Uterus (tissue), 3 donors: ENCODE measurements at regions not wholly inside any gene's neighbourhood (a gene's known extent, or its start where the extent isn't known, plus 50 kb on each side); places are given as distances from the start of the nearest gene placed in this dataset.

ENCODE experiments used
- DNase-seq, 2 donors: peaks; one replicate each; pipeline ENCODE4 v3.0.0-alpha.2; 2019 to 2020
- H3K27ac ChIP-seq, 2 donors: fragments of 200-600 bp; sonication (generic); 1 replicate in 1 of 2; 2 replicates in 1 of 2; pipeline ENCODE4 v1.5.1; 2016 to 2018
- H3K27me3 ChIP-seq, 2 donors: fragments of 200-600 bp; sonication (generic); one replicate each; pipeline ENCODE4 v1.5.1; 2018 to 2019; ENCODE audit warnings: control low read depth in 1 of 2
- H3K36me3 ChIP-seq, 2 donors: fragments of 200-600 bp; sonication (generic); one replicate each; pipeline ENCODE4 v1.5.1; 2019; ENCODE audit warnings: control low read depth in 1 of 2
- H3K4me1 ChIP-seq, 2 donors: fragments of 200-600 bp; sonication (generic); one replicate each; pipeline ENCODE4 v1.5.1; 2018 to 2019; ENCODE audit warnings: control low read depth in 1 of 2
- H3K4me3 ChIP-seq, 2 donors: fragments of 200-600 bp; sonication (generic); 1 replicate in 1 of 2; 2 replicates in 1 of 2; pipeline ENCODE4 v1.5.1; 2018 to 2019; ENCODE audit warnings: mild to moderate bottlenecking in 1 of 2
- H3K9me3 ChIP-seq, 2 donors: fragments of 200-600 bp; sonication (generic); one replicate each; pipeline ENCODE4 v1.5.1; 2019; ENCODE audit warnings: control low read depth in 1 of 2
- POLR2A ChIP-seq, 2 donors: fragments of 450-650 bp; IDR thresholded peaks; one replicate each; pipeline ENCODE4 v1.6.1; 2016; ENCODE audit warnings: antibody characterized with exemption in 2 of 2, mild to moderate bottlenecking in 1 of 2, moderate library complexity in 1 of 2
- intact Hi-C: fragments of 100-400 bp; cut with DNase I; formaldehyde crosslinking; loops from one replicate; pipeline ENCODE4 v1.15.1; 2023; ENCODE audit warnings: low total_unique reads
- TF ChIP-seq, protein P1 (sequence below), 4 experiments: fragments of 200-600 bp in 2 of 4; fragments of 450-650 bp in 2 of 4; sonication (generic) in 2 of 4; IDR thresholded peaks; one replicate each; pipeline ENCODE4 v1.5.1; 2016 to 2019; ENCODE audit warnings: antibody characterized with exemption in 4 of 4, mild to moderate bottlenecking in 2 of 4, moderate library complexity in 1 of 4
- donor health status: DM: yes; HTN: yes; CAD: no.

DNA sequence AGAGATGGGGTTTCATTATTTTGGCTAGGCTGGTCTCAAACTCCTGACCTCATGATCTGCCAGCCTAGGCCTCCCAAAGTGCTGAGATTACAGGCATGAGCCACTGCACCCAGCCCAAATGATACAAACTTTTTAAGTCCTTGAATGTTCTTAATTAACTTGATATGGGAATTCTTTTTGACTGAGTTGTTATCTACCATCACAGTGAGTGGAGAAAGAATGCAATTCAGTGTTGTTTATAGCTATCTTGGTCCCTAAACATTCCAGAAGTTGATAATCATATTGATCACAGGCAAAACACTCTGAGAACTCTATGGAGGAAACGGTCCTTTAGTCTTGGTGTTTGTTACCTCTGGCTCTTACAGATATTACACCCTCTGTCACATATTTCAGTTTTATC lies 1072.5 kb downstream of the SUCLG1 start:
- no peak for DNase-seq
- Histone ChIP-seq H3K9me3 (no peaks in the 10 kb centered on the region), H3K36me3 (no peaks in the 10 kb centered on the region), H3K27ac (no peak overlapping the region), H3K4me1 (no peaks in the 10 kb centered on the region), H3K27me3 (no peaks in the 10 kb centered on the region), H3K4me3 (no peak overlapping the region)
- TF ChIP-seq, protein P1, sequence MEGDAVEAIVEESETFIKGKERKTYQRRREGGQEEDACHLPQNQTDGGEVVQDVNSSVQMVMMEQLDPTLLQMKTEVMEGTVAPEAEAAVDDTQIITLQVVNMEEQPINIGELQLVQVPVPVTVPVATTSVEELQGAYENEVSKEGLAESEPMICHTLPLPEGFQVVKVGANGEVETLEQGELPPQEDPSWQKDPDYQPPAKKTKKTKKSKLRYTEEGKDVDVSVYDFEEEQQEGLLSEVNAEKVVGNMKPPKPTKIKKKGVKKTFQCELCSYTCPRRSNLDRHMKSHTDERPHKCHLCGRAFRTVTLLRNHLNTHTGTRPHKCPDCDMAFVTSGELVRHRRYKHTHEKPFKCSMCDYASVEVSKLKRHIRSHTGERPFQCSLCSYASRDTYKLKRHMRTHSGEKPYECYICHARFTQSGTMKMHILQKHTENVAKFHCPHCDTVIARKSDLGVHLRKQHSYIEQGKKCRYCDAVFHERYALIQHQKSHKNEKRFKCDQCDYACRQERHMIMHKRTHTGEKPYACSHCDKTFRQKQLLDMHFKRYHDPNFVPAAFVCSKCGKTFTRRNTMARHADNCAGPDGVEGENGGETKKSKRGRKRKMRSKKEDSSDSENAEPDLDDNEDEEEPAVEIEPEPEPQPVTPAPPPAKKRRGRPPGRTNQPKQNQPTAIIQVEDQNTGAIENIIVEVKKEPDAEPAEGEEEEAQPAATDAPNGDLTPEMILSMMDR (IDR thresholded peaks at IDR 0.05), result no peak
- intact Hi-C loops, result no loop called here

DNA sequence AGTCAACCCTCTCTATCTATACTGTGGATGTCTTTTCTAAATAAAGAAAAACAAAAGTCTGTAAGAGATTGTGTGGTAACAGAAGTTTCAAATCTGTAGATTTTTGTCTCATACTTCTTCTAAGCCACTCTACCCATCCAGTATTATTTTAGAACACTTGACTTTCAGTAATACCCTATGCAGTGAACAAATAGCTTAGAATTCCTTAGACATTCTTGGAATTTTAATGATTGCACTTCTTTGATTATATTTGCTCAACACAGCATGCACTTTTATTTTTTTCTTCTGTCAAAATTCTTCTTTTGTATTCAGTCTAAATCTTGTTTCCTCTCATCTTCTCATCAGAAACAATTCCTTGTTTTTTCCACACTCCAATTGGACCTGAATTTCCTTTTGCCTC lies 1080.2 kb downstream of the SUCLG1 start:
- intact Hi-C loops, result no loop called here
- H3K4me1 ChIP-seq, result no peaks in the 10 kb centered on the region
- no peak for DNase-seq
- TF ChIP-seq POLR2A (IDR thresholded peaks at IDR 0.05), result no peak
- TF ChIP-seq, protein P1 (IDR thresholded peaks at IDR 0.05), result no peak
- H3K27ac ChIP-seq, result no peak overlapping the region
- no peaks in the 10 kb centered on the region for H3K9me3 ChIP-seq
- no peaks in the 10 kb centered on the region for H3K36me3 ChIP-seq
- H3K27me3 ChIP-seq, result no peaks in the 10 kb centered on the region
- H3K4me3 ChIP-seq, result no peak overlapping the region

DNA sequence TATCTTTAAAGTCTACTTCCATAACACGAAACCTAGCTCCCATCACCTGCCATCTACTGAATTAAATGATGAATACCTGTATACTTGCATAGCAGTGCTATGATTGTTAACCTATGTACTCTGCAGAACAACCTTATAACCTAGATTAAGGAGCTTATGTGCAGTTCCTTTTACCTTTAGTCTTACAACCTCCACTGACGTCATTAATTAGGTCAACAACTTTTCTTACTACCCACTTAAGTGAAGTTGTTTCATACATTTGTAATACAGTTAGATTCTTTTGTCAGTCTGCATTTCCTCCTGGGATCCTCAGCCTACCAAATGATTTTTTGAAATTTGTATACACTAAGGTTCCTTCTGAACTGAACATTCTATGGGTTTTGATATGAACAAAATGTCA lies 1082.3 kb downstream of the SUCLG1 start:
- TF ChIP-seq, protein P1 (IDR thresholded peaks at IDR 0.05), result no peak
- TF ChIP-seq POLR2A (IDR thresholded peaks at IDR 0.05), result no peak
- no peak overlapping the region for H3K27ac ChIP-seq
- H3K36me3 ChIP-seq, result no peaks in the 10 kb centered on the region
- no peaks in the 10 kb centered on the region for H3K4me1 ChIP-seq
- H3K9me3 ChIP-seq, result no peaks in the 10 kb centered on the region
- no peak overlapping the region for H3K4me3 ChIP-seq
- H3K27me3 ChIP-seq, result no peaks in the 10 kb centered on the region
- no peak for DNase-seq
- intact Hi-C loops, result no loop called here

DNA sequence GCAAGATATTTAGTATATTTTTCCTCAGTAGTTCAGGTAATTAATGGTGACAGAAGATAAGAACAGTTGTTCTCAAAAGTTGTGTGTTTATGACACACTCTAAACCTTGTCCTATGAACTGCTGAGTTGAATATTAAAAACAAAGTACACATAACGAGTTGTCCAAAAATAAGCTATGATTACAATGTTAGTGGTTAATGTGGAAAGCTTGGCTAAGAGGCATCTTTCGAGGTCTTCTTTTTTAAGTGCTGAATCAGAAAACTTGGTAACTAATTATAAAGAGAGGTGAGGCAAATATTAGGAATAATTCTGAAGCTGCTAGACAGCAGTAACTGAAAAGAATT lies 1088.7 kb downstream of the SUCLG1 start:
- no peak overlapping the region for H3K27ac ChIP-seq
- intact Hi-C loops, result no loop called here

DNA sequence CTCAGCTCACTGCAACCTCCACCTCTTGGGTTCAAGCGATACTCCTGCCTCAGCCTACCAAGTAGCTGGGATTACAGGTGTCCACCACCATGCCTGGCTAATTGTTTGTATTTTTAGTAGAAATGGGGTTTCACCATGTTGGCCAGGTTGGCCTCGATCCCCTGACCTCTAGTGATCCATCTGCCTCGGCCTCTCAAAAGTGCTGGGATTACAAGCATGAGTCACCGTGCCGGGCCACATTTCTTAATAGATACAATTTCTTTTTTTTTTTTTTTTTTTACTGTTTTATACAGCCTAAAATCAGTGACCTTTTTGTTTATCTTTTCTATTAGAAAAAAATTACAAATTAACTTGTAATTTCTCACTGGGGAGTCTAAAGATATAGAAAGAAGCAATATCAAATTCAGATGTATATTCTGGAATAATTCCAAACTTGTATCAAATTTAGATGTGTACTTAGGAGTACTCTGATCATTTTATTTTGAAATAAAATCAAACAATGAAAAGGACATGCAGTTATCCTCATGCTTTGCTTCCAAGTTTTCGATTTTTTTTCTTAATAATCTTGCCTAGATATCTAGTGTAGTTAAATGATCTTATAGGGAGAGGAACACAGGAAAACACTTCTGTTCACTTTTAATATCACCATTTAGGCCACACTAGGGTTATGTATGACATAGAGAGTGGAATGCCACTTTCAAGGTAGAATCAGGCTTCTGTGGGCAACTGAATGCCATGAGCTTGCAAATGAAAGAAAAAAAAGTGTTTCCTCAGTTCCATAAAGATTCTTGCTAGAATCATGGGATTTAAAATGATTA lies 1089.3 kb downstream of the SUCLG1 start:
- intact Hi-C loops, result no loop called here
- Histone ChIP-seq H3K36me3 (no peaks in the 10 kb centered on the region), H3K4me3 (no peak overlapping the region), H3K9me3 (no peaks in the 10 kb centered on the region), H3K27me3 (no peaks in the 10 kb centered on the region), H3K27ac (no peak overlapping the region), H3K4me1 (no peaks in the 10 kb centered on the region)
- no peak for DNase-seq
- TF ChIP-seq, protein P1 (IDR thresholded peaks at IDR 0.05), result no peak
- no peak for TF ChIP-seq POLR2A (IDR thresholded peaks at IDR 0.05)

More for the DNA sequence above, 1088.7 kb downstream of the SUCLG1 start:
- TF ChIP-seq, protein P1 (IDR thresholded peaks at IDR 0.05), result no peak
- TF ChIP-seq POLR2A (IDR thresholded peaks at IDR 0.05), result no peak
- Histone ChIP-seq H3K4me1 (no peaks in the 10 kb centered on the region), H3K4me3 (no peak overlapping the region), H3K27me3 (no peaks in the 10 kb centered on the region), H3K36me3 (no peaks in the 10 kb centered on the region), H3K9me3 (no peaks in the 10 kb centered on the region)
- no peak for DNase-seq
